Testis (tissue), 2 donors: ENCODE measurements at regions not wholly inside any gene's neighbourhood (a gene's known extent, or its start where the extent isn't known, plus 50 kb on each side); places are given as distances from the start of the nearest gene placed in this dataset.

ENCODE experiments used
- CTCF ChIP-seq, 3 experiments: fragments of 450-650 bp in 2 of 3; fragments of 200-600 bp in 1 of 3; sonication (generic) in 1 of 3; IDR thresholded peaks; one replicate each; pipeline ENCODE4 v1.5.1; 2016 to 2019; ENCODE audit warnings: antibody characterized with exemption in 3 of 3, mild to moderate bottlenecking in 2 of 3, moderate library complexity in 1 of 3
- POLR2A ChIP-seq: fragments of 450-650 bp; IDR thresholded peaks from one replicate; pipeline ENCODE4 v1.6.1; 2017; ENCODE audit warnings: antibody characterized with exemption, mild to moderate bottlenecking, moderate library complexity

GRCh38 chrX:43423876-43424275 is 232.2 kb upstream of the MAOA start:
- TF ChIP-seq POLR2A, result no peak
- TF ChIP-seq CTCF (IDR thresholded peaks at IDR 0.05), result no peak
